ENCODE measurements at regions not wholly inside any gene's neighbourhood (a gene's known extent, or its start where the extent isn't known, plus 50 kb on each side); places are given as distances from the start of the nearest gene placed in this dataset.

DNA sequence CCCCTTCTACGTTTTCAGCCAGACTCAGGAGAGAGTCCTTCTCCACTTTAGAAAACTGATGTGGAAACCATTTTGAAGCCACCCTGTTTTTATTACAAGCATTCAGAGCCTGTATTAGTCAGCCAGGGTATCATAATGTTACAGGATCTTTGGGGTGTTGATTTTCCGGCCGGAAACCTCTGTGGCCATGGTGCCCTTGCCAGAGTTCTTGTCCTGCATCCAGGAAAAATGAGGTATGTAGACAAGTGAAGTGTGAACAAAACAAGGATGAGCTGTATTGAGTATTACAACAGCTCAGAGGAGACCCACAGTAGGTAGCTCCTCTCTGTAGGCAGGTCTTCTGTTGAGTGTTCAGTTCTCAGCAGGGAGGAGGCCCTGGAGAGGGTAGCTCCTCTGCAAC lies 241.0 kb upstream of the COPS8 start:
- Histone ChIP-seq H3K9me3 (ENCODE audit: control insufficient read depth in 1 of 2, insufficient read depth in 1 of 2, low read length in 2 of 2) (peaks cover 0 to 10% of the 10 kb centered on the region in 2 experiments), H3K36me3 (ENCODE audit: insufficient read depth, low read length) (no peaks in the 10 kb centered on the region), H3K27me3 (ENCODE audit: control insufficient read depth in 1 of 2, insufficient read depth in 2 of 2, low read length in 2 of 2) (no peaks in the 10 kb centered on the region), H3K4me3 (ENCODE audit: low read length) (no peak overlapping the region), H3K27ac (ENCODE audit: low read depth in 1 of 2, low read length in 2 of 2) (no peak overlapping the region), H3K4me1 (ENCODE audit: insufficient read depth, low read length) (no peaks in the 10 kb centered on the region)
- H3K27ac Mint-ChIP-seq = no peak overlapping the region
- no peaks in the 10 kb centered on the region for H3K36me3 Mint-ChIP-seq (ENCODE audit: low read depth)
- H3K27me3 Mint-ChIP-seq = peaks cover 6% of the 10 kb centered on the region
- ATAC-seq (ENCODE audit: poor library complexity) (no peak), DNase-seq (no peak)
- TF ChIP-seq, protein P1, sequence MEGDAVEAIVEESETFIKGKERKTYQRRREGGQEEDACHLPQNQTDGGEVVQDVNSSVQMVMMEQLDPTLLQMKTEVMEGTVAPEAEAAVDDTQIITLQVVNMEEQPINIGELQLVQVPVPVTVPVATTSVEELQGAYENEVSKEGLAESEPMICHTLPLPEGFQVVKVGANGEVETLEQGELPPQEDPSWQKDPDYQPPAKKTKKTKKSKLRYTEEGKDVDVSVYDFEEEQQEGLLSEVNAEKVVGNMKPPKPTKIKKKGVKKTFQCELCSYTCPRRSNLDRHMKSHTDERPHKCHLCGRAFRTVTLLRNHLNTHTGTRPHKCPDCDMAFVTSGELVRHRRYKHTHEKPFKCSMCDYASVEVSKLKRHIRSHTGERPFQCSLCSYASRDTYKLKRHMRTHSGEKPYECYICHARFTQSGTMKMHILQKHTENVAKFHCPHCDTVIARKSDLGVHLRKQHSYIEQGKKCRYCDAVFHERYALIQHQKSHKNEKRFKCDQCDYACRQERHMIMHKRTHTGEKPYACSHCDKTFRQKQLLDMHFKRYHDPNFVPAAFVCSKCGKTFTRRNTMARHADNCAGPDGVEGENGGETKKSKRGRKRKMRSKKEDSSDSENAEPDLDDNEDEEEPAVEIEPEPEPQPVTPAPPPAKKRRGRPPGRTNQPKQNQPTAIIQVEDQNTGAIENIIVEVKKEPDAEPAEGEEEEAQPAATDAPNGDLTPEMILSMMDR (IDR thresholded peaks at IDR 0.05) = no peak
- POLR2A ChIA-PET = no interaction called here
- H3K9me3 Mint-ChIP-seq = no peaks in the 10 kb centered on the region
- CTCF ChIA-PET = no interaction called here
- H3K4me3 Mint-ChIP-seq = no peak overlapping the region
- H3K4me1 Mint-ChIP-seq (ENCODE audit: low read depth) = no peaks in the 10 kb centered on the region
- intact Hi-C loops (cut with DNase I, micrococcal nuclease) = no loop called here

DNA sequence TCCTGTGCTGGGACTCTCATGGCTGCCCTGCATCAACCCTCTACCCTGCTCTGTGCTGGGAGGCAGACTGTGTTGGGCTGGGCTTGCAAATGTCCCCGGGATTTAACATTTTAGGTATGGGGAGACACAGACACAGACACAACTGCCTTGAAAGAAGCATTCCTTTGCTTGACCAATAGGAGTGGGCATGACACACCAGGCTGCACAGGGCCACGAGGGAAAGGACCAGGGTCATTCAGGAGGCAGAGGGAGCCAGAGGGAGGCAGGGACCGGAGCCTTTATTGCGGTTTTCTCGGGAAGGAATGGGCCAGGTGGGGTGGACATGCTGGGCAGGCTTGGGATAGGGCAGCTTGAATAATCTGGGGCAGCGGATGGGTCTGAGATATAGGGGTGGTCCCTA lies 238.7 kb upstream of the COPS8 start:
- H3K27ac Mint-ChIP-seq = no peak overlapping the region

DNA sequence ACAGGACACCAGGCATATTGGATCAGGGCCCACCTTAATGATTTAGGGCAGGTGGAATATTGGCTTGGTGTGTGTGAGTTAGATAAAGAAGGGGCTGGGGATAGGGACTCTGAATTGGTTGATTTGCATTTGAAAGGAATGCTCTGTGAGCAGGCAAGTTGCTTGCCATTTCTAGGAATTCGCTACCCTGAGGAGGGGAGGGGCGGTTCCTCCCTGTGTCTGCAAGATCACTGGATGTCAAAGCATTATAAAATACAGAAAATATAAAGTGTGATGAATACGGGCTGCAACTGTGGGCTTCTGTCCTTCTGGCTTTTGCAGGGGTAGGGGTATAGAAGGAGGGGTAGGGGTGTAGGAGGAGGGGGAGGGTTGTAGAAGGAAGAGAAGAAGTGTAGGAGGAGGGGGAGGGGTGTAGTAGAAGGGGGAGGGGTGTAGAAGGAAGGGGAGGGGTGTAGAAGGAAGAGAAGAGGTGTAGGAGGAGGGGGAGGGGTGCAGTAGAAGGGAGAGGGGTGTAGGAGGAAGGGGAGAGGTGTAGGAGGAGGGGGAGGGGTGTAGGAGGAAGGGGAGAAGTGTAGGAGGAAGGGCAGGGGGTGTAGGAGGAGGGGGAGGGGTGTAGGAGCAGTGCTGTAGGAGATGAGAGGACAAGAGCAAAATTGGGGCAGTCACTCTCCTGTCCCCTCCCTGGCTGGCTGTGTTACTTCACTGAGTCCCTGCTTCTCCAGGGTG lies 238.0 kb upstream of the COPS8 start:
- intact Hi-C loops (cut with DNase I, micrococcal nuclease) = no loop called here

More for the DNA sequence above, 238.7 kb upstream of the COPS8 start:
- ChIA-PET POLR2A (no interaction called here), CTCF (no interaction called here)
- ATAC-seq (ENCODE audit: poor library complexity) = no peak
- H3K36me3 ChIP-seq (ENCODE audit: insufficient read depth, low read length) = no peaks in the 10 kb centered on the region
- H3K4me1 Mint-ChIP-seq (ENCODE audit: low read depth) = no peaks in the 10 kb centered on the region
- no peaks in the 10 kb centered on the region for H3K36me3 Mint-ChIP-seq (ENCODE audit: low read depth)
- H3K27me3 Mint-ChIP-seq = peaks cover 6% of the 10 kb centered on the region
- no peak overlapping the region for H3K27ac ChIP-seq (ENCODE audit: low read depth in 1 of 2, low read length in 2 of 2)
- H3K4me3 ChIP-seq (ENCODE audit: low read length) = no peak overlapping the region
- TF ChIP-seq, protein P1 (IDR thresholded peaks at IDR 0.05) = no peak
- H3K4me1 ChIP-seq (ENCODE audit: insufficient read depth, low read length) = no peaks in the 10 kb centered on the region
- DNase-seq = no peak
- H3K9me3 Mint-ChIP-seq = no peaks in the 10 kb centered on the region
- intact Hi-C loops (cut with DNase I, micrococcal nuclease) = no loop called here
- H3K4me3 Mint-ChIP-seq = no peak overlapping the region
- H3K9me3 ChIP-seq (ENCODE audit: control insufficient read depth in 1 of 2, insufficient read depth in 1 of 2, low read length in 2 of 2) = peaks cover 0 to 10% of the 10 kb centered on the region in 2 experiments
- H3K27me3 ChIP-seq (ENCODE audit: control insufficient read depth in 1 of 2, insufficient read depth in 2 of 2, low read length in 2 of 2) = no peaks in the 10 kb centered on the region

More for the DNA sequence above, 238.0 kb upstream of the COPS8 start:
- H3K27ac ChIP-seq (ENCODE audit: low read depth in 1 of 2, low read length in 2 of 2) = no peak overlapping the region
- no peaks in the 10 kb centered on the region for H3K36me3 Mint-ChIP-seq (ENCODE audit: low read depth)
- no peak for DNase-seq
- no peaks in the 10 kb centered on the region for H3K27me3 ChIP-seq (ENCODE audit: control insufficient read depth in 1 of 2, insufficient read depth in 2 of 2, low read length in 2 of 2)
- TF ChIP-seq, protein P1 (IDR thresholded peaks at IDR 0.05) = no peak
- no peaks in the 10 kb centered on the region for H3K36me3 ChIP-seq (ENCODE audit: insufficient read depth, low read length)
- ATAC-seq (ENCODE audit: poor library complexity) = no peak
- POLR2A ChIA-PET = no interaction called here
- no peak overlapping the region for H3K27ac Mint-ChIP-seq
- no peaks in the 10 kb centered on the region for H3K4me1 ChIP-seq (ENCODE audit: insufficient read depth, low read length)
- no peak overlapping the region for H3K4me3 Mint-ChIP-seq
- H3K9me3 ChIP-seq (ENCODE audit: control insufficient read depth in 1 of 2, insufficient read depth in 1 of 2, low read length in 2 of 2) = peaks cover 0 to 10% of the 10 kb centered on the region in 2 experiments
- H3K27me3 Mint-ChIP-seq = peaks cover 6% of the 10 kb centered on the region
- H3K4me1 Mint-ChIP-seq (ENCODE audit: low read depth) = no peaks in the 10 kb centered on the region
- CTCF ChIA-PET = no interaction called here
- no peak overlapping the region for H3K4me3 ChIP-seq (ENCODE audit: low read length)
- no peaks in the 10 kb centered on the region for H3K9me3 Mint-ChIP-seq

All from CD4-positive, alpha-beta T cell (primary cell).